ENCODE measurements at regions not wholly inside any gene's neighbourhood (a gene's known extent, or its start where the extent isn't known, plus 50 kb on each side); places are given as distances from the start of the nearest gene placed in this dataset.
"Not testable (repeated sequence)": the region's sequence is repeated elsewhere in the genome, so short reads cannot be mapped to it uniquely, and the experiment has no call there.

DNA sequence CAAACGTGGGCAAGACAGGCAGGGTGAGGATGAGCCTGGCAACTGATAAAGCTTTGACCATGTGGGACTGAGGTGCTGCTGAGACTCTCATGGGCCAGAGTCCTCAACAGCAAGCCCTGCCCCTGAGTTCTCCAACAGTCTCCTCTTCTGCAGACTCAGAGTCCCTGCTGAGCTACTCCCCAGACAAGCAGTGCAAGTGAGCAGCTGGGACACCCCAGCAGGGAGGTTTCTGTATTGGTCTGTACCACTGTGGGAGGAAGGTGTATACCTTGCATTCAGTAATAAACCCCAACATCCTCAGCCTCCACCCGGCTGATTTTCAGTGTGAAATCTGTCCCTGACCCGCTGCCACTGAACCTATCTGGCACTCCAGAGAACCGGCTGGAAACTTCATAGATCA is 542.5 kb downstream of the RPIA start:
- ATAC-seq; DNase-seq (ENCODE audit: low spot score in 2 of 2); H3K36me3 Mint-ChIP-seq; H3K27ac Mint-ChIP-seq; H3K9me3 Mint-ChIP-seq: not testable (repeated sequence)

DNA sequence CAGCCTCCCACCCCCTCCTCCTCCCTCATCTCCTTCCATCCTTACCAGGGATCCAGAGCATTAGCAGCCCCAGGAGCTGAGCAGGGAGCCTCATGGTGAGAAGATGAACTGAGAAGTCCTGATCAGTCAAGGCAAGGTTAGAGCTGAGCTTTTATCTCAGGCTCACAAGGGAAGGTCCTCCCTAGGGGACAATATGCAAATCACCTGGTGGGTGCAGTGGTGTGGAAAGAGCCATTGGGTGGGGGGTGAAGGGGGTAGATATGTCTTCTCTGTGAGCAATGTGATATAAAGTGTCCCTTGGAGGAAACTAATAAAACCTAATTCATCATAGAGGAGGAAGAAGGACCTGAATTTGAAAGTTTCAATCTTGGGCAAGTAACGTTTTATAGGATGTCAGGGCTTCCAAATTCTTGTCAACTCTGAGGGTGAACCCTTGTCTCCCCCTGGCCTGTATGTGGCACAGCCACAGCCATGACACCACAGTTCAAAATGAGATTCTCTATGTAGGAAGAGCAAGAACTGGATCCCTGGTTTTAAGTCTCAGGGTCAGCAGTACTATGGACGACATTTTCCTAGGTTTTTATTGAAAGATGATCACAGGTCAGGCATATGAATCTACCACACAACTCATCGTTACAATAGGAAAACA is 543.5 kb downstream of the RPIA start:
- not testable (repeated sequence) for H3K36me3 Mint-ChIP-seq; DNase-seq (ENCODE audit: low spot score in 2 of 2); H3K9me3 Mint-ChIP-seq; ATAC-seq; H3K27ac Mint-ChIP-seq

DNA sequence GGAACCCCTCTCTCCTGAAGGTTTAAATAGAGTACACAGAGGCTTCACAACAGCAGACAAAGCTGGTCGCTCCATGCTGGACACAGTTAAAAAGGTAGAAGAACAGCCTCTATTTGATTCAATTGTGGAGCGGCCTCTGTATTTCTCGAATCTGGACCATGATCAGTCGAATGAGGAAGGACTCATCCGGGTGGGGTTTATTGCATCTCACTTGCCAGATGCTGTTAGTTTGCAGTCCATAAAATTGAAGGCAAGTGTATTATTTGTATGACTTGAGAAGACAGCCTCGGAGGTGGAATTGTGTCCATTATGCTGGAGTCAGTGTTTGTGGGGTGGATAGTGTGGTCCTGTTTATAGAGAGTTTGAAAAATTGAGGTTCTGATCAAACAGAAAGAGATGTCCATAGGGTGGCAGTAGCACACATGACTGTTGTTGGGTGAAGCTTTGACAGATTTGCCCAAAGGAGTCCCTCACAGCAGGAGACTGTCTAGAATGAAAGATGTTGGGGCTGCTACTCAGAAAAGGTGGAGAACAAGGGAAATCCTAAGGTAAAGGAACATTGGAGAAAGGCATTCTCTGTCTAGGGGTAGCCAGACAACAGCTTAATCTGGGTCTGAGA is 545.5 kb downstream of the RPIA start:
- DNase-seq (ENCODE audit: low spot score in 2 of 2); H3K27ac Mint-ChIP-seq; ATAC-seq; H3K9me3 Mint-ChIP-seq; H3K36me3 Mint-ChIP-seq: not testable (repeated sequence)

DNA sequence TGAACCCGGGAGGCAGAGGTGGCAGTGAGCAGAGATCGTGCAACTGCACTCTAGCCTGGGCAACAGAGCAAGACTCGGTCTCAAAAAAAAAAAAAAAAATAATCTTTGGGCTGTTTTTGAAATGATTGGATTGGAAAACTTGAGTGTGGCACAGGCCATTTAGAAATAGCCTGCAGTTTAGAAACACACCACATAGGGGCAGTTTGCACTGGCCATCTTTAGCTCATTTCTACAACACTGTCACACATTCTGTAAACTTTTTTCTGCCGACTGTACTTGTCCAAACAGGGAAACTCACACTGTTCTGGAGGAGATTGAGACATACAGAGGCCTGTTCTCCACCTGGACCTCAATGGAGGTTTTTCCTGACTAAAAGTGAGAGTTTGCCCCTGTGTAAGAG is 546.3 kb downstream of the RPIA start:
- ATAC-seq; DNase-seq (ENCODE audit: low spot score in 2 of 2); H3K9me3 Mint-ChIP-seq; H3K27ac Mint-ChIP-seq; H3K36me3 Mint-ChIP-seq: not testable (repeated sequence)

DNA sequence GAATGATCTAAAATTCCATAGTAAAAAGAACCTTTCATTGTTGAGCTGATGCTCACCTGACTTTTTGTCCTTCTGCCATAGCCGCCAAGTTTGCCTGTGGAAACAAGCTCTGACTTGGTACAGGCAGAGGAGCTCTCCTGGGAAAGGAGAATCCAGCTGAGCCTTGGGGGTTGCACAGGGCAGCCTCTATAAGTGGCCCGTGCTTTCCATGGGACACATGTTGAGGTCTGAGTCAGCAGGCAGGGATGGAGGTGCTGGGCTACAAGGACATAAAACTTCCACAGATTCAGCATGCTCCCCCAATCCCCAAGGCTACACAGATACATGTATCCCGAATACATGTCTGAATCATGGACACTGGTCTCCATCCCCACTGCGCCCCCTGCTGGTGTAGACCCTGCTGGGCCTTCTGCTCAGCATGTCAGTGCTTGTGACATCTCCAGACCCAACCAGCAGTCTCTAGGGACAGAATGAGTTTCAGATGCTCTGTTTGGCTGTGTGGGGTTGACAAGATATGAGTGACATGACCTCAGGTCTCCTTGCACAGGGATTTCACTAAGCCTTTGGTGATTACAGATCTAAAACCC is 551.7 kb downstream of the RPIA start:
- H3K27ac Mint-ChIP-seq; H3K9me3 Mint-ChIP-seq; DNase-seq (ENCODE audit: low spot score in 2 of 2); H3K36me3 Mint-ChIP-seq: not testable (repeated sequence)
- ATAC-seq = peak; percentile 65 to 71

DNA sequence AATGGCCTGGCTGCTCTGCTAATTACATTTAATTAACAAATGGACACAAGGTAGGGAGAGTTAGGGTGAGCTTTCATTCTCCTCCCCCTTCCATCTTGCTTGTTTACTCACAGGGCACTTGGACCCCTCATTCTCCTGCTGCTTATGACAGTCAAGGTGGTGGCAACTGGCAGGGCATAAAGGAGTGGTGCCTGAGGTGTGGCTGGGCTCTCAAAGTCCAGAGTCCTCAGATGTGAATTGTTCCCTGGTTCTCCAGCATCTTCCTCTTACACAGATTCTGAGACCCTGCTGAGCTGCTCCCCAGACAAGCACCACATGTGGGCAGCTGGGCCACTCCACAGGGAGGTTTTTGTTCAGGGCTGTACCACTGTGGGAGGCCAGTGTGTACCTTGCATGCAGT is 552.9 kb downstream of the RPIA start:
- not testable (repeated sequence) for ATAC-seq; H3K27ac Mint-ChIP-seq; H3K36me3 Mint-ChIP-seq; H3K9me3 Mint-ChIP-seq; DNase-seq (ENCODE audit: low spot score in 2 of 2)

DNA sequence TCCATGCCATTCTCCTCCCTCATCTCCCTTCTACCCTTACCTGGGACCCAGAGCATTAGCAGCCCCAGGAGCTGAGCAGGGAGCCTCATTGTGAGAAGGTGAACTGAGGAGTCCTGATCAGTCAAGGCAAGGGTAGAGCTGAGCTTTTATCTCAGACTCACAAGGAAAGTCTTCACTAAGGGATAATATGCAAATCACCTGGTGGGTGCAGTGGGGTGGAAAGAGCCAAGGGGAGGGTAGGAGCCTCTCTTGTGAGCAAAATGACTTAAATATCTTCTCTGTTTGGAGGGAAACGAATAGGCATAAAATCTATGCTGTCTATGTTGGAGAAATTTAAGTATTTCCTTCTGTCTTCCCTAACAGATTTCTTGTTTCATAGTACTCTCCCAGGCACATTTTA is 554.0 kb downstream of the RPIA start:
- not testable (repeated sequence) for H3K27ac Mint-ChIP-seq; H3K36me3 Mint-ChIP-seq; DNase-seq (ENCODE audit: low spot score in 2 of 2); H3K9me3 Mint-ChIP-seq; ATAC-seq

DNA sequence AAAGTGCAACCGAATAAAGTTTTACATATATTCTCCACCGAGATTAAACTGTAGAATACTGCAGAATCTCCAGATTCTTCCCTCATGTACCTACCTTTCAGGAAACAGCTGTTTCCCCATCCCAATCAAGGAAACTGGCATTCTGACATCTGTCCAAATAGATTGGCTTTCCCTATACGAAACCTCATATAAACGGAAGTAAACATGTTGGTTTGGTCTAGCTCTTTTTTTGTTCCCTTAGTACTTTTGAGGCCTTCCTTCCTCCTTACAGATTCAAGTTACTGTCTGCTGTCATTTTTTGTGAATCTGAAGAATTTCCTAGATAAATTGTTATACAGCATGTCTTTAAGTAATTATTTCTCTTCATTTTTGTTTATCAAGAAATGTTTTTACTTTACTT is 554.6 kb downstream of the RPIA start:
- not testable (repeated sequence) for H3K27ac Mint-ChIP-seq; H3K9me3 Mint-ChIP-seq; H3K36me3 Mint-ChIP-seq; ATAC-seq; DNase-seq (ENCODE audit: low spot score in 2 of 2)

DNA sequence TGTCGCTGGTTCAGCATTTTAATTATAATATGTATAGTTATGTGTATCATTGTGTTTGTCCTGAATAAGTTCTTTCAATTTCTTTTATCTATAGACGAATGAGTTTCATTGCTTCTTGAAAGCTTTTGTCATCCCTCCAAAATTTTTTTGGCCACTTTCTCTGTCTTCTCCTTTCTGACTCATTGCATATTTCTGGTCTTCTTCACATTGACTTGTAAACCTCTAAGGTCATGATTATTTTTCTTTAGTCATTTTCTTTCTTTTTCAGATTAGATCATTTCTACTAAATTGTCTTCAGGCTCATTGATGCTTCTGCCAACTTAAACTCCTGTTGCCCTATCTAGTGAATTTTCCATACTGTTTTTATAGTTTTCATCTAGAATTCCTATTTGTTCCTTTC is 555.1 kb downstream of the RPIA start:
- not testable (repeated sequence) for H3K36me3 Mint-ChIP-seq; ATAC-seq; DNase-seq (ENCODE audit: low spot score in 2 of 2); H3K9me3 Mint-ChIP-seq; H3K27ac Mint-ChIP-seq

DNA sequence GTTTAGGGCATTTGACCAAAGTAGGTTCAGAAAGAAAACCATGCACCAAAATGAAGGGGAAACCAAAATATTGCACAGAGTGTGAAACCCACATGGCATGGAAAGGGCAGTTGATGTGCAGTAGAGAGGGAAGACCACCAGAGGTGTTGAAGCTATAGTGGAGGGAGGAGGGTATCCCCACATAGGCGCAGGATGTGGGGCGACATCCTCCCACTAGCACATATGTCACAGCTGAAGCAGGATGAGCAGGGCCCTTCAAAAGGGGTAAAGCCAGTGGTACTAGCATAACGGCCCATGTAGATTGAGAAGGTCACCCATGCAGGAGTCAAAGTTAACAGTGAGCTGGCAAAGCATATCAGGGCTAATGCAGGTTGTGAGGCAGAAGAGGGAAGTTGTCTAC is 563.5 kb downstream of the RPIA start:
- not testable (repeated sequence) for H3K27ac Mint-ChIP-seq; ATAC-seq; DNase-seq (ENCODE audit: low spot score in 2 of 2); H3K9me3 Mint-ChIP-seq; H3K36me3 Mint-ChIP-seq

DNA sequence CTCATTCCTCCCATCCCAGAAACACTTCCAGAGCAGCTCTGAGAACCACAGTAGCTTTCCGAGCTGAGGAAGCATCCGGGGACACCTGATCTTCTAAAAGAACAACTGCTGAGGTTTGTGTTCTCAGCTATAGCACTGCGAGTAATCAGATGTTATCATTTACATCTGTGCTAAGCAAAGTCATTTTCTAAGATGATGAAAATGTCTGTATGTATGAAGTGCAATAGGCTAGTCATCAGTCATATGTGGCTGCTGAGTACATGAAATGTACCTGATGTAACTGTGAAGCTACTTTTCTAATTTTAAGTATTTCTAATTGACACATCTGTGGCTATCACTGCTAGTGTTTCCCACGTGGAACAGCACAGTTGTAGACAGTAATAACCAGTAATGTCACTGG is 582.0 kb downstream of the RPIA start:
- H3K36me3 Mint-ChIP-seq; H3K27ac Mint-ChIP-seq; ATAC-seq; DNase-seq (ENCODE audit: low spot score in 2 of 2); H3K9me3 Mint-ChIP-seq: not testable (repeated sequence)

DNA sequence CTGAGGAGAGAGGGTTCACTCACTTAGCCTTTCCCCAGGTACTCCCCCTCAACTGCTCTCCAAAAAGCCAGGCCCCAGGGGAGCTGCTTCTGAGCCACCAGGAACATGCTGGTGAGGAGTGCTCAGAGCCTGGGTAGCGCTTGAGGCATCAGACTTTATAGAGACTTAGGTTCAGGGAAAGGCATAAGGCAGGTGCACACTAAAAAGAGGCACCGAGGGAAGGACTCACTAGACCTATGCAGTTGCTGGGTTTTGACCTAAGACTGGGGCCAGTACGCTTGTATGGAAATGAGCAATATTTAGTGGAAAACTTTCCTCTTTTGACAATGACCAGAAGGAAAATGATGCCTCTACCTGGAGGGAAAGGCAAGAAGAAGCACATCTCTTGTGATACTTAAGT is 589.1 kb downstream of the RPIA start:
- not testable (repeated sequence) for H3K27ac Mint-ChIP-seq; H3K9me3 Mint-ChIP-seq; H3K36me3 Mint-ChIP-seq; DNase-seq (ENCODE audit: low spot score in 2 of 2); ATAC-seq

DNA sequence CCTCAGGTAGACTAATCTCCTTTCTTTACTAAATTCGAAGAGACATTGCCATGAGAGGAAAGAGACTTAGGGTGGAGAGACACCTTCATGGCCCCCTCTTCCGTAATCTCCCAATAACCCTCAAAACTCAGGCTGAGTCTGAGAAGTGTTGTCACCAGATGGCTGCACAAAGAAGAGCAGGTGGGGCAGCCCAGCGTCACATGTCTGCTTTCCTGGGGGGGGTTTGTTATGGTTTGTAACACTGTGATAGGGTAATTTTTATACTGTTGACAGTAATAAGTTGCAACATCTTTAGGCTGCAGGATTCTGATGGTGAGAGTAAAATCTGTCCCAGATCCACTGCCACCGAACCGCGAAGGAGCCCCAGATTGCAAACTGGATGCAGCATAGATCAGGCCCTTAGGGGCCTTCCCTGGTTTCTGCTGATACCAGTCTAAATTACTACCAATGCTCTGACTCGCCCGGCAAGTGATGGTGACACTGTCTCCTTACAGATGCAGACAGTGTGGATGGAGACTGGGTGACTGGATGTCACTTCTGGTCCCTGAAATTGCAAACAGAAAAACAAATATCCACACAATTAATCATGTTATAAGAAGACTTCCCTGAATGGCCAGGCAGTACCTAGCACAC is 595.1 kb downstream of the RPIA start:
- DNase-seq (ENCODE audit: low spot score in 2 of 2); H3K36me3 Mint-ChIP-seq; H3K9me3 Mint-ChIP-seq; H3K27ac Mint-ChIP-seq; ATAC-seq: not testable (repeated sequence)

DNA sequence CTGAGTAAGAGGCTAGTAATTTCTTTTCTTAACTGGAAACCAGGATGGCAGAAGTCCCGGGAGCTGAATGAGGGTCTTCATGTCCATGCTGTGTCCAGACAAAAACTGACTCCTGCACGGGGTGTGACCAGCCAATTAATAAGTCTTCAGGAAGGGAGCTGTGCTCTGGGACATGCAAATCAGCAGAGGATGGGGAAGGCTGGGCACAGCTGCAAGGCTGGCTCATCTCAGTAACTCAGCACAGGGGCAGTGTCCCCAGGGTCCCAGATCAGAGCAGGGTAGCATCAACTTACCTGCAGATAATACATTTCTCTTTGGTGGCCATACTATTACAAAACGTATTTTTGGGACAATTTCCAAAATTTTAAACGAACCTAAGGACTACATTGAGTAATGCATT is 595.6 kb downstream of the RPIA start:
- H3K36me3 Mint-ChIP-seq; H3K27ac Mint-ChIP-seq; H3K9me3 Mint-ChIP-seq; DNase-seq (ENCODE audit: low spot score in 2 of 2); ATAC-seq: not testable (repeated sequence)

DNA sequence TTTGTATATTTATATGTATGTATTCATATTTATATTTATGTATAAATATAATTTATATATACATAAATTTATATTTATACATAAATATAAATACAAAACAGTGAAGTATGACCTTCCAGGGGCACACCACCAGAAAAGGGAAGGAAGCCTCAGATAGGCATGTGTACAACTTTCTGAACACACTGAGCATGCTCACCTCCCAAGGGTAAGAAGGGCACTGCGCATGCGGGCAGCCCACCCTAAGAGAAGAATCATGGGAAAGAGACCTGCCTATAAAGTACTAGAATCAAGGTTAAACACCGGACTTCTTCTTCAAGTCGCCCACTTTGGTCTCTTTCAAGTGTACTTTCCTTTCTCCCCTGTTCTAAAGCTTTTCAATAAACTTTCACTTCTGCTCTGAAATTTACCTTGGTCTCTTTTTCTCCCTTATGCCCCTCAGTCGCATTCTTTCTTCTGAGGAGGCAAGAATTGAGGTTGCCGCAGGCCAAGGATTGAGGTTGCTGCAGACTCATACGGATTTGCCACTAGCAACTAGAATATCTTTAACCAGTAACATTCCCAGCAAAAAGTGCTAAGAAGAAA is 600.3 kb downstream of the RPIA start:
- not testable (repeated sequence) for DNase-seq (ENCODE audit: low spot score in 2 of 2); ATAC-seq; H3K27ac Mint-ChIP-seq; H3K9me3 Mint-ChIP-seq; H3K36me3 Mint-ChIP-seq

DNA sequence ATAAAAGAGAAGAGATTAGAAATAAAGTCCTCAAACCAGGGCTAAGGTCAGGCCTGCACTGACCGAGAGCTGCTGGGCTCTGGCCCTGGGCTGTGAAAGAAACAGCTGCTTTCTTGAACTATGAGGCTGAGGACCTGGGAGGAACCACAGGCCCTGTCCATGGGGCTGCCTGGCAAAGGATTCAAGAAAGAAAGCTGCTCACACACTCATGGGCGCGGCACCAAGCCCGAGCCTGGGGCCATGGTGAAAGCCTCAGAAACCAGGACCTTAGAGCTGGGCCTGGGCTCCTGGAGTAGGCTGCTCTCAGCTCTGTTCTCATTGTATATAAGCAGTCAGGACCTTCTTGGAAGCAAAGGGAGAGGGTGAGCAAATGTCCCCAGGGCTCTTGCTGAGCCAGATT is 601.9 kb downstream of the RPIA start:
- not testable (repeated sequence) for H3K36me3 Mint-ChIP-seq; H3K9me3 Mint-ChIP-seq; DNase-seq (ENCODE audit: low spot score in 2 of 2); ATAC-seq; H3K27ac Mint-ChIP-seq

DNA sequence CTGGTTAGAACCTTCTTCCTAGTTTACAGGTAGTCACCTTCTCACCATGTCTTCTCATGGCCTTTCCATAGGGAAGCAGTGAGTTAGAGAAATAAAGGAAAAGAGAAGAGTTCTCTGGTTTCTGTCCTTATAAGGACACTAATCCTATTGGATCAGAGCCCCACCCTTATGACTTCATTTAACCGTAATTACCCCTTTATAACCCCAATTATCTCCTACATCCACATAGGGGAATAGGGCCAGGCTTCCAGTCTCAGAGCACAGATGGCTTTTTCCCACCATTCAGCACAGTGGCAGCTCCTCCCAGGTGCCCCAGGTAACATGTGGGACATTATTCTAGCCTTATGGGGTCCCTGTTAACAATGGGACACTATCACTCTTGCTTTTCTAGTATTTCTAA is 602.9 kb downstream of the RPIA start:
- not testable (repeated sequence) for ATAC-seq; H3K9me3 Mint-ChIP-seq; H3K36me3 Mint-ChIP-seq; DNase-seq (ENCODE audit: low spot score in 2 of 2); H3K27ac Mint-ChIP-seq
